H1 (cell line): ENCODE measurements at regions not wholly inside any gene's neighbourhood (a gene's known extent, or its start where the extent isn't known, plus 50 kb on each side); places are given as distances from the start of the nearest gene placed in this dataset.

Experiments
- CEBPB ChIP-seq: IDR thresholded peaks from 2 replicates; pipeline ENCODE4 v1.6.1; 2012; ENCODE audit warnings: low read depth, low read length
- GABPA ChIP-seq: IDR thresholded peaks from 2 replicates; pipeline ENCODE4 v1.6.1; 2011; ENCODE audit warnings: mild to moderate bottlenecking, low read length, moderate library complexity, borderline replicate concordance; ENCODE audit not compliant: insufficient read depth
- POLR2A ChIP-seq, 2 experiments: IDR thresholded peaks; 1 replicate in 1 of 2; 2 replicates in 1 of 2; pipeline ENCODE4 v1.6.1; 2011; ENCODE audit warnings: low read depth in 2 of 2, low read length in 2 of 2, mild to moderate bottlenecking in 2 of 2; ENCODE audit errors: control extremely low read depth in 1 of 2
- RXRA ChIP-seq: IDR thresholded peaks from 2 replicates; pipeline ENCODE4 v1.6.1; 2011; ENCODE audit warnings: low read depth, mild to moderate bottlenecking, low read length, moderate library complexity; ENCODE audit not compliant: insufficient read depth
- SAP30 ChIP-seq: fragments of 300-600 bp; sonication (generic); IDR thresholded peaks from 2 replicates; pipeline ENCODE4 v1.7.1; 2012; ENCODE audit warnings: low read length, moderate library complexity, mild to moderate bottlenecking, inconsistent platforms; ENCODE audit not compliant: insufficient read depth, insufficient replicate concordance
- TAF1 ChIP-seq: IDR thresholded peaks from 2 replicates; pipeline ENCODE4 v1.6.1; 2011; ENCODE audit warnings: mild to moderate bottlenecking, low read depth, low read length
- YY1 ChIP-seq: IDR thresholded peaks from 2 replicates; pipeline ENCODE4 v1.6.1; 2011; ENCODE audit warnings: low read depth, mild to moderate bottlenecking, low read length

- TF ChIP-seq YY1: no peak
- TF ChIP-seq TAF1: no peak
- TF ChIP-seq GABPA: no peak
- no peak for TF ChIP-seq CEBPB
- TF ChIP-seq SAP30: no peak
- no peak for TF ChIP-seq POLR2A (IDR thresholded peaks at IDR 0.05; ENCODE audit: control extremely low read depth in 1 of 2, low read depth in 2 of 2, low read length in 2 of 2)
- TF ChIP-seq RXRA: no peak
Measured at GRCh38 chr2:239714116-239714515, 311.0 kb downstream of the NDUFA10 start.
